ENCODE measurements at regions not wholly inside any gene's neighbourhood (a gene's known extent, or its start where the extent isn't known, plus 50 kb on each side); places are given as distances from the start of the nearest gene placed in this dataset.
"Not testable (repeated sequence)": the region's sequence is repeated elsewhere in the genome, so short reads cannot be mapped to it uniquely, and the experiment has no call there.

DNA sequence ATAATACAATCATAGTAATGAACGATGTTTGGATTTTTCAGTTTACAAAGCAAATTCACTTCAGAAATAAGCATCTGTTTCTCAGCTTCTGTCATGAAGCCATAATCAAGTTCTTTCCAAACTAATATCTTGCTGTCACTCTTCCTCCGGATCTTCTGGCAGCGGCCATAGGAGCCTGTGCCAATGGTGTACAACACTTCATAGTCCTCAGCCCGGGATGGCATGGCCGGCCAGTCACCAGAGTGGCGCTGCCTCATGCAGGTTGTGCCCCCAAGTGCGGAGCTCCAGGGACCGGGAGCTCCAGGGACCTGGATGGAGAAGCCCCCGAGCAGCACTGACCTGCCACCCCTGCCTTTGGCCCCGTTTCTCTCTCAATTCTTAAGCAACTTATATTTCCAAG is 77.0 kb upstream of the POTEM start:
- TF ChIP-seq POLR2A (IDR thresholded peaks at IDR 0.05): not testable (repeated sequence)
- TF ChIP-seq, protein P1, sequence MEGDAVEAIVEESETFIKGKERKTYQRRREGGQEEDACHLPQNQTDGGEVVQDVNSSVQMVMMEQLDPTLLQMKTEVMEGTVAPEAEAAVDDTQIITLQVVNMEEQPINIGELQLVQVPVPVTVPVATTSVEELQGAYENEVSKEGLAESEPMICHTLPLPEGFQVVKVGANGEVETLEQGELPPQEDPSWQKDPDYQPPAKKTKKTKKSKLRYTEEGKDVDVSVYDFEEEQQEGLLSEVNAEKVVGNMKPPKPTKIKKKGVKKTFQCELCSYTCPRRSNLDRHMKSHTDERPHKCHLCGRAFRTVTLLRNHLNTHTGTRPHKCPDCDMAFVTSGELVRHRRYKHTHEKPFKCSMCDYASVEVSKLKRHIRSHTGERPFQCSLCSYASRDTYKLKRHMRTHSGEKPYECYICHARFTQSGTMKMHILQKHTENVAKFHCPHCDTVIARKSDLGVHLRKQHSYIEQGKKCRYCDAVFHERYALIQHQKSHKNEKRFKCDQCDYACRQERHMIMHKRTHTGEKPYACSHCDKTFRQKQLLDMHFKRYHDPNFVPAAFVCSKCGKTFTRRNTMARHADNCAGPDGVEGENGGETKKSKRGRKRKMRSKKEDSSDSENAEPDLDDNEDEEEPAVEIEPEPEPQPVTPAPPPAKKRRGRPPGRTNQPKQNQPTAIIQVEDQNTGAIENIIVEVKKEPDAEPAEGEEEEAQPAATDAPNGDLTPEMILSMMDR (IDR thresholded peaks at IDR 0.05): not testable (repeated sequence)

Measured in right lobe of liver (tissue), 4 donors.